ENCODE measurements at regions not wholly inside any gene's neighbourhood (a gene's known extent, or its start where the extent isn't known, plus 50 kb on each side); places are given as distances from the start of the nearest gene placed in this dataset.

DNA sequence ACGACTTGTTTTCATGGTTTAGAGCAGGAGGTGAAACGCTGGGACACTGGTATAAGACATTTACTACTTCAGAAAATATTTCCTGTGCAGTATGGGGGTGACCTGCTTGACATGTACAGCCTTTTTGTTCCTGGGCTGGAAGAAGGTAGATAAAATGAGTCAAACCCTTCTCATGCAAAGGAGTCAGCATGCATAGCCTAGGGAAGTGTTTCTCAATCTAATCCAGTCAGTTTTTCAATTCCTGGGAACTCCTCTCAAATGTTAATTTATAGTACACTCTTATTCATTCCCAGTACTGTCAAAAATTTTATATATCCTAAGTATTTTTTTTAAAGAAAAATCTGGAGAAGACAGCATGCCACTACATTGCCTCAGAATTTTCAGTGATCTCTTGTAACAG, 154.7 kb upstream of the GUCY1A2 start:
- no peak overlapping the region for H3K4me2 ChIP-seq (ENCODE audit: insufficient read depth, low read length)
- ChIA-PET POLR2A (no interaction called here), CTCF (ENCODE audit: low intra/inter-chr PET ratio) (interaction anchor here (0.6 kb wide), 1 partner anchor 7 kb away, joined by 5 read pairs; no protein-coding TSS in a partner anchor)
- no peak overlapping the region for H3K9ac ChIP-seq (ENCODE audit: insufficient read depth in 1 of 2, low read depth in 2 of 2, low read length in 2 of 2)
- H3K9me3 ChIP-seq (replicated peaks; ENCODE audit: control insufficient read depth, insufficient read depth, low read depth, low read length), result no peaks in the 10 kb centered on the region
- BruUV-seq (replicated peaks), result no TSS peak
- no peaks in the 10 kb centered on the region for H4K20me1 ChIP-seq (replicated peaks; ENCODE audit: control insufficient read depth, insufficient read depth, low read length)
- H3K36me3 ChIP-seq (ENCODE audit: control insufficient read depth, insufficient read depth, low read length), result no peaks in the 10 kb centered on the region
- H2AFZ ChIP-seq (ENCODE audit: low read depth, low read length), result no peak overlapping the region
- no peaks in the 10 kb centered on the region for H3K4me1 ChIP-seq (replicated peaks in 1 of 2; ENCODE audit: control insufficient read depth in 2 of 2, insufficient read depth in 2 of 2, low read length in 2 of 2)
- in situ Hi-C loops (cut with MboI) (no loop called here), intact Hi-C loops (cut with micrococcal nuclease) (no loop called here)
- H3K27me3 ChIP-seq (ENCODE audit: control insufficient read depth in 2 of 2, insufficient read depth in 2 of 2, low read length in 2 of 2), result no peaks in the 10 kb centered on the region
- FAIRE-seq, result no peak
- no peak for TF ChIP-seq CEBPB (tag; IDR thresholded peaks at IDR 0.05)
- H3K27ac ChIP-seq (ENCODE audit: extremely low read depth, low read depth, low read length), result no peak overlapping the region
- ATAC-seq, result no peak
- no peaks in the 10 kb centered on the region for H3K79me2 ChIP-seq (ENCODE audit: control insufficient read depth, insufficient read depth, low read length)
- no peak overlapping the region for H3K4me3 ChIP-seq
- WGBS (ENCODE audit: insufficient coverage, low coverage, missing lambda C conversion rate), result 5% methylated on average over 2 of the region's 2 CpGs
- no peak for DNase-seq (ENCODE audit: extremely low read depth in 1 of 4, low spot score in 3 of 4)
- H3K9me1 ChIP-seq (ENCODE audit: control insufficient read depth, insufficient read depth, low read length), result no peaks in the 10 kb centered on the region

DNA sequence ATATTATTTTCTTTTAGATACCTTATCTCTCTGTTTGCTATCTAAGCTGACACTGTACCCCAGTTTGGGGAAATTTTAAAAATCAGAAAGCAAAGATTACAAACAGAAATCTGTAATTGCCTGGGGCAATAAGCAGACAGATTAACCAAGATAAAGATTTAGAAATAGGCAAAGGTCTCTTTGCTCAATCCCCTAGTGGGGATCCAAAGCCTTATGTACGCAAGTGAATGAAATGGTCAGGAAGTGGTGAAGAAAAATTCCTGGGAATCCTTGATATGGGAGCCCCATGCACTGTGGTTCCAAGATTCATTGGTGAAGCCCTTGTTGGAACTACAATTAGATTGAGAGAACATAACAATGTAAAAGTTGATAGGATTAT, 139.5 kb upstream of the GUCY1A2 start:
- Histone ChIP-seq H3K79me2 (ENCODE audit: control insufficient read depth, insufficient read depth, low read length) (no peaks in the 10 kb centered on the region), H3K9ac (ENCODE audit: insufficient read depth in 1 of 2, low read depth in 2 of 2, low read length in 2 of 2) (no peak overlapping the region), H3K4me2 (ENCODE audit: insufficient read depth, low read length) (no peak overlapping the region), H3K9me3 (replicated peaks; ENCODE audit: control insufficient read depth, insufficient read depth, low read depth, low read length) (no peaks in the 10 kb centered on the region), H2AFZ (ENCODE audit: low read depth, low read length) (no peak overlapping the region), H3K4me3 (no peak overlapping the region), H3K36me3 (ENCODE audit: control insufficient read depth, insufficient read depth, low read length) (no peaks in the 10 kb centered on the region), H3K4me1 (replicated peaks in 1 of 2; ENCODE audit: control insufficient read depth in 2 of 2, insufficient read depth in 2 of 2, low read length in 2 of 2) (no peaks in the 10 kb centered on the region), H4K20me1 (replicated peaks; ENCODE audit: control insufficient read depth, insufficient read depth, low read length) (no peaks in the 10 kb centered on the region), H3K27me3 (ENCODE audit: control insufficient read depth in 2 of 2, insufficient read depth in 2 of 2, low read length in 2 of 2) (no peaks in the 10 kb centered on the region), H3K9me1 (ENCODE audit: control insufficient read depth, insufficient read depth, low read length) (no peaks in the 10 kb centered on the region), H3K27ac (ENCODE audit: extremely low read depth, low read depth, low read length) (no peak overlapping the region)
- ChIA-PET CTCF (ENCODE audit: low intra/inter-chr PET ratio) (no interaction called here), POLR2A (no interaction called here)
- ATAC-seq (no peak), FAIRE-seq (no peak), DNase-seq (ENCODE audit: extremely low read depth in 1 of 4, low spot score in 3 of 4) (no peak)
- TF ChIP-seq CBX1 (IDR thresholded peaks at IDR 0.05; ENCODE audit: low read depth) (no peak), POLR2B (IDR thresholded peaks at IDR 0.05; ENCODE audit: low read depth, partially characterized antibody) (no peak)
- in situ Hi-C loops (cut with MboI) (no loop called here), intact Hi-C loops (cut with micrococcal nuclease) (no loop called here)
- no TSS peak for BruUV-seq (replicated peaks)
- WGBS (ENCODE audit: insufficient coverage, low coverage, missing lambda C conversion rate), result 0% methylated on average over 1 of the region's 1 CpG
